ENCODE measurements at regions not wholly inside any gene's neighbourhood (a gene's known extent, or its start where the extent isn't known, plus 50 kb on each side); places are given as distances from the start of the nearest gene placed in this dataset.
"Not testable (repeated sequence)": the region's sequence is repeated elsewhere in the genome, so short reads cannot be mapped to it uniquely, and the experiment has no call there.

- FAIRE-seq (no peak), DNase-seq (ENCODE audit: insufficient read length, low spot score) (no peak)
- no peak for TF ChIP-seq POLR2A (IDR thresholded peaks at IDR 0.05; ENCODE audit: low read depth, low read length)
Measured at GRCh38 chr11:96543177-96543576, 153.4 kb downstream of the JRKL start.

- not testable (repeated sequence) for DNase-seq (ENCODE audit: insufficient read length, low spot score); FAIRE-seq
Measured at GRCh38 chr11:96545192-96545591, 155.4 kb downstream of the JRKL start.

DNA sequence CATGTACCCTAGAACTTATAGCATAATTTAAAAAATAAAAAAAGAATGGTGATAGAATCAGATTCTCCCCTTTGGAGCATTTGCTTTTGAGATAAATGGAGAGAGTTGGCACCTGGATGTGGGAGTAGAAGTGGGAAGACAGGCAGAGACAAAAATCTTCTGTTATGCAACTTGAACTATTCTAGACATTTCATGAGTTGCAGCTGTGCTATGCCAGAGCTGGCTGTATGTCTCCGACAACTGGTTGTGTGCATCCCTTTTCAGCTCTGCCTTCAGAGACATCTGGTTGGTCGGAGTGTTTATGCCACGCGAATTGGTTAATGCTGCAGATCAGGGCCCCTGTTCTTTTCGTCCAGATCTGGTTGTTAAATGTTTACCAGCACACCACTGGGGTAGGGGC lies 161.3 kb downstream of the JRKL start:
- TF ChIP-seq POLR2A (IDR thresholded peaks at IDR 0.05; ENCODE audit: low read depth, low read length) = no peak
- FAIRE-seq (no peak), DNase-seq (ENCODE audit: insufficient read length, low spot score) (no peak)

GRCh38 chr11:96554236-96554820 lies 164.5 kb downstream of the JRKL start:
- no peak for DNase-seq (ENCODE audit: insufficient read length, low spot score)
- no peak for FAIRE-seq
- no peak for TF ChIP-seq POLR2A (IDR thresholded peaks at IDR 0.05; ENCODE audit: low read depth, low read length)

GRCh38 chr11:96555826-96556225 lies 166.0 kb downstream of the JRKL start:
- DNase-seq (ENCODE audit: insufficient read length, low spot score); FAIRE-seq: not testable (repeated sequence)

- DNase-seq (ENCODE audit: insufficient read length, low spot score); FAIRE-seq: not testable (repeated sequence)
Measured at GRCh38 chr11:96560727-96561126, 170.9 kb downstream of the JRKL start.

- DNase-seq (ENCODE audit: insufficient read length, low spot score) (no peak), FAIRE-seq (no peak)
- no peak for TF ChIP-seq POLR2A (IDR thresholded peaks at IDR 0.05; ENCODE audit: low read depth, low read length)
Measured at GRCh38 chr11:96567176-96567575, 177.4 kb downstream of the JRKL start.

- no peak for DNase-seq (ENCODE audit: insufficient read length, low spot score)
- FAIRE-seq = no peak
- TF ChIP-seq POLR2A (IDR thresholded peaks at IDR 0.05; ENCODE audit: low read depth, low read length) = no peak
Measured at GRCh38 chr11:96567667-96568066, 177.9 kb downstream of the JRKL start.

- TF ChIP-seq POLR2A (IDR thresholded peaks at IDR 0.05; ENCODE audit: low read depth, low read length) = no peak
- FAIRE-seq (no peak), DNase-seq (ENCODE audit: insufficient read length, low spot score) (no peak)
Measured at GRCh38 chr11:96576383-96576782, 186.6 kb downstream of the JRKL start.

DNA sequence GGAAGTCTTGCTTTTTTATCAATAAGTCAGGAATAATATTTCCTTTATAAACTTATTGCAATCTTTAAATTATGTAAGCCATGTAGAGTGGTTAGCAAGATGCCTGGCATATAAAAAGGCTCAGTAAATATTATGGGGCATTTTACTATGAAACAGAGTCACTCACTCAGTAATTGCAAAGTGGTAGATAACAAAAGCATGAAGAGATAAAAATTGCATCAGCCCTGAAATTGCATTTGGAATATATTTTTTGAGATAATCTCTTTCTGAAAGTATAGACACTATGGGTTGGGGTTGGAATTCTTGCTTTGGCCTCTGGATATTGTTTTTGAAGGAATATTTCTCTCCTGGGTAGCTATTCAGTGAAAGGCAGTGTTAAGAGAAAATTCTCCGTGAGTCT lies 188.6 kb downstream of the JRKL start:
- DNase-seq (ENCODE audit: insufficient read length, low spot score) = no peak
- FAIRE-seq = no peak
- TF ChIP-seq POLR2A (IDR thresholded peaks at IDR 0.05; ENCODE audit: low read depth, low read length) = no peak

- no peak for TF ChIP-seq POLR2A (IDR thresholded peaks at IDR 0.05; ENCODE audit: low read depth, low read length)
- DNase-seq (ENCODE audit: insufficient read length, low spot score) (no peak), FAIRE-seq (no peak)
Measured at GRCh38 chr11:96579656-96580055, 189.8 kb downstream of the JRKL start.

DNA sequence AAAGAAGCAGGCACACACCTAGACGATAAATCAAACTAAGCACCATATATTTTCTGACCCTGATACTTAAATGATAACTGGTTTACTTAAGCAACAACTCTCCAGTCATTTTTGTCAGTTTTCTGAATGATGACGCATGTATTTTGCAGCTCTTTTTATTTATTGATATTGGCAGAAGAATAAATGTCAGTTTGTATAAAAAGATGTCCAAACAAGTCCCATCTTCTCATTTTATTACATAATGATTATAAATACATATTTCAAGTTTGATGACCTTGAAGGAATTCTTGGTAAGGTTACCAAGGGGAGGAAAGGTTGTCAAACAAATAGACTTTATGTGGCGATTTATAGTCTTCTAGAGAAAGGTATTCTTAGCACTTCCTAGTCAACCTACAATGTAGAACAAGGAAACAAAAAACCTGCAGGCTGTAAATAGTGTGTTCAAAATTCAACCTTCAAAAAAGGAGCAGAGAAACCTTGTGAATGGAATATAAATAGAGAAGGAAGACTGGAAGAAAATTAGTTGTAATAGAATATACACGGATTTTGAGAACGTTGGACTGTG lies 190.7 kb downstream of the JRKL start:
- DNase-seq (ENCODE audit: insufficient read length, low spot score) (no peak), FAIRE-seq (no peak)
- no peak for TF ChIP-seq POLR2A (IDR thresholded peaks at IDR 0.05; ENCODE audit: low read depth, low read length)

- FAIRE-seq; DNase-seq (ENCODE audit: insufficient read length, low spot score): not testable (repeated sequence)
Measured at GRCh38 chr11:96585944-96586880, 196.4 kb downstream of the JRKL start.

- DNase-seq (ENCODE audit: insufficient read length, low spot score); FAIRE-seq: not testable (repeated sequence)
Measured at GRCh38 chr11:96588793-96589192, 199.0 kb downstream of the JRKL start.

DNA sequence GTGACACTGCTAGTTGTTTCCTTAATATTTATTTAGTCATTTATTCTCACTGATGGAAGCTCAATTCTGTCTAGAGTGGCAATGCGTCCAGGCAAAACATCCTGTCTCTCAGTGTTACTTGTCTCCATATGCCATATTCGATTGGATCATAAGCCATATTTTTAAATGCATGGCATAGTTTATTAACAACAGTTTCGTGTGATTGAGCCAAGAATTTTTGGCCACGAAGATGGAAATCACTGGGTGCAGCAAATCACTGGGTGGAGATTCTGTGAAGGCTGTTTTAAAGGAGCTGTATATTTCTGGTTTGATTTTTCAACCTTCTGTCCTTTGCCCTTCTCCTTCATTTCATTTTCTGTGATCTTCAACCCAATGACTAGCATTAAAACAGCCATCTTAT lies 205.2 kb downstream of the JRKL start:
- FAIRE-seq (no peak), DNase-seq (ENCODE audit: insufficient read length, low spot score) (no peak)
- no peak for TF ChIP-seq POLR2A (IDR thresholded peaks at IDR 0.05; ENCODE audit: low read depth, low read length)
